ENCODE measurements at regions not wholly inside any gene's neighbourhood (a gene's known extent, or its start where the extent isn't known, plus 50 kb on each side); places are given as distances from the start of the nearest gene placed in this dataset.
"Not testable (repeated sequence)": the region's sequence is repeated elsewhere in the genome, so short reads cannot be mapped to it uniquely, and the experiment has no call there.

GRCh38 chr21:35314857-35315582, 265.9 kb upstream of the RUNX1 start:
- in situ Hi-C loops (cut with HindIII; ENCODE audit: low sequenced_read_pairs): no loop called here
- no peak for DNase-seq (ENCODE audit: low spot score)

GRCh38 chr21:35311985-35312384, 262.9 kb upstream of the RUNX1 start:
- no peak for DNase-seq (ENCODE audit: low spot score)
- in situ Hi-C loops (cut with HindIII; ENCODE audit: low sequenced_read_pairs): no loop called here

GRCh38 chr21:35309316-35309715, 260.2 kb upstream of the RUNX1 start:
- no peak for DNase-seq (ENCODE audit: low spot score)
- in situ Hi-C loops (cut with HindIII; ENCODE audit: low sequenced_read_pairs): no loop called here

- in situ Hi-C loops (cut with HindIII; ENCODE audit: low sequenced_read_pairs): no loop called here
- no peak for DNase-seq (ENCODE audit: low spot score)
These were observed 254.0 kb upstream of the RUNX1 start for GRCh38 chr21:35303085-35303484.

- DNase-seq (ENCODE audit: low spot score): no peak
- in situ Hi-C loops (cut with HindIII; ENCODE audit: low sequenced_read_pairs): no loop called here
These were observed 249.7 kb upstream of the RUNX1 start for GRCh38 chr21:35298757-35299156.

GRCh38 chr21:35297665-35298064, 248.6 kb upstream of the RUNX1 start:
- in situ Hi-C loops (cut with HindIII; ENCODE audit: low sequenced_read_pairs): no loop called here

GRCh38 chr21:35294231-35294898, 245.3 kb upstream of the RUNX1 start:
- no peak for DNase-seq (ENCODE audit: low spot score)
- in situ Hi-C loops (cut with HindIII; ENCODE audit: low sequenced_read_pairs): no loop called here

More at GRCh38 chr21:35297665-35298064, 248.6 kb upstream of the RUNX1 start:
- DNase-seq (ENCODE audit: low spot score): no peak

- DNase-seq (ENCODE audit: low spot score): no peak
- in situ Hi-C loops (cut with HindIII; ENCODE audit: low sequenced_read_pairs): no loop called here
These were observed 243.0 kb upstream of the RUNX1 start for GRCh38 chr21:35291973-35292627.

GRCh38 chr21:35291034-35291433, 241.9 kb upstream of the RUNX1 start:
- DNase-seq (ENCODE audit: low spot score): no peak
- in situ Hi-C loops (cut with HindIII; ENCODE audit: low sequenced_read_pairs): no loop called here

GRCh38 chr21:35288238-35288637, 239.1 kb upstream of the RUNX1 start:
- DNase-seq (ENCODE audit: low spot score): no peak
- in situ Hi-C loops (cut with HindIII; ENCODE audit: low sequenced_read_pairs): no loop called here

GRCh38 chr21:35284199-35284598, 235.1 kb upstream of the RUNX1 start:
- in situ Hi-C loops (cut with HindIII; ENCODE audit: low sequenced_read_pairs): no loop called here
- no peak for DNase-seq (ENCODE audit: low spot score)

GRCh38 chr21:35282944-35283343, 233.8 kb upstream of the RUNX1 start:
- in situ Hi-C loops (cut with HindIII; ENCODE audit: low sequenced_read_pairs): no loop called here
- no peak for DNase-seq (ENCODE audit: low spot score)

GRCh38 chr21:35281956-35282355, 232.9 kb upstream of the RUNX1 start:
- no peak for DNase-seq (ENCODE audit: low spot score)
- in situ Hi-C loops (cut with HindIII; ENCODE audit: low sequenced_read_pairs): no loop called here

- no peak for DNase-seq (ENCODE audit: low spot score)
- in situ Hi-C loops (cut with HindIII; ENCODE audit: low sequenced_read_pairs): no loop called here
These were observed 231.1 kb upstream of the RUNX1 start for GRCh38 chr21:35280231-35280630.

GRCh38 chr21:35275776-35276175, 226.7 kb upstream of the RUNX1 start:
- in situ Hi-C loops (cut with HindIII; ENCODE audit: low sequenced_read_pairs): no loop called here
- no peak for DNase-seq (ENCODE audit: low spot score)

- DNase-seq (ENCODE audit: low spot score): no peak
- in situ Hi-C loops (cut with HindIII; ENCODE audit: low sequenced_read_pairs): no loop called here
These were observed 225.8 kb upstream of the RUNX1 start for GRCh38 chr21:35274923-35275322.

- DNase-seq (ENCODE audit: low spot score): no peak
- in situ Hi-C loops (cut with HindIII; ENCODE audit: low sequenced_read_pairs): no loop called here
These were observed 225.0 kb upstream of the RUNX1 start for GRCh38 chr21:35274090-35274489.

GRCh38 chr21:35273333-35273732, 224.2 kb upstream of the RUNX1 start:
- in situ Hi-C loops (cut with HindIII; ENCODE audit: low sequenced_read_pairs): no loop called here

GRCh38 chr21:35271344-35272118, 222.4 kb upstream of the RUNX1 start:
- in situ Hi-C loops (cut with HindIII; ENCODE audit: low sequenced_read_pairs); DNase-seq (ENCODE audit: low spot score): not testable (repeated sequence)

More at GRCh38 chr21:35273333-35273732, 224.2 kb upstream of the RUNX1 start:
- no peak for DNase-seq (ENCODE audit: low spot score)

GRCh38 chr21:35268817-35269216, 219.7 kb upstream of the RUNX1 start:
- in situ Hi-C loops (cut with HindIII; ENCODE audit: low sequenced_read_pairs): no loop called here
- no peak for DNase-seq (ENCODE audit: low spot score)

Data from G401 (cell line).